ENCODE measurements at regions not wholly inside any gene's neighbourhood (a gene's known extent, or its start where the extent isn't known, plus 50 kb on each side); places are given as distances from the start of the nearest gene placed in this dataset.
"Not testable (repeated sequence)": the region's sequence is repeated elsewhere in the genome, so short reads cannot be mapped to it uniquely, and the experiment has no call there.

DNA sequence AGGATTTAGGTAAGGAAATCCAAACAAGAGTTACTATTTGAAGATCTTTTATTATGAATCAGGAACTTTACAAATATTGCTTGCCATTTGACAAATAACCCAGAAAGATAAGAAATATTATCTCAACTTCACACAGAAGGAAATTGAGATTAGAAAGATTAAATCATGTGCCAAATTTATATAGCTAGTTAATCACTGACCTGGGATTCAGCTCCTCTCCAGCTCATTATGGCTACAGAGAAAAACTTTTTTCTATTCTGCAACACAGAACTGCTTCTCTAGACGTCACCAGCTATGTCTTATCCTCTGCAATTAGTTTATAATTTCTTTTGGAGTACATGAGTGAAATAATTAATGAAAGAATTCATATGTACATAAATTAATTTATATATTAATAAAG, 86.3 kb upstream of the NOX4 start:
- intact Hi-C loops (cut with DNase I; ENCODE audit: low total_unique reads); DNase-seq; H3K27ac ChIP-seq; H3K9me3 ChIP-seq; H3K4me3 ChIP-seq; H3K36me3 ChIP-seq; H3K4me1 ChIP-seq; H3K27me3 ChIP-seq (replicated peaks in 1 of 7): not testable (repeated sequence)
- 45 to 72% (median 46%) methylated on average over 1 of the region's 1 CpG for WGBS, 5 donors

DNA sequence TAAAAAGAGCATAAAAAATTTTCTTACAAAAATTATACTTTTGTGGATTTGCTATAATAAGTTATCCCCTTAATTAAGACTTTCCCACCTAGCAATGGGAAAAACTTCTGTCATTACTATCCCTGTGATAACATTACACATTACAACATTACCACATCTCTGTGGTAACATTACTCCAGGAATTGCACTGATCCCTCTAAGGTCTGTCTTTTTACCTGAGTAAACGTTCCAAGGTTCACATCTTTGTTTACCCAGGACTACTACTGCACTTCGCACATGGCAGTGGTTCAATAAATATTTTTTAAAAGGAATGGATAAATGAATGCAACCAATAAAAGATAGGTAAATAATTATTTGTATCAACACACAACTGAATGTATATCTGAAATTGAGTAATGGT, 92.4 kb upstream of the NOX4 start:
- Histone ChIP-seq H3K4me3 (no peak overlapping the region), H3K27ac (no peak overlapping the region), H3K9me3 (no peaks in the 10 kb centered on the region), H3K4me1 (no peaks in the 10 kb centered on the region), H3K27me3 (replicated peaks in 1 of 7) (no peaks in the 10 kb centered on the region), H3K36me3 (no peaks in the 10 kb centered on the region)
- 65 to 90% (median 74%) methylated on average over 2 of the region's 2 CpGs for WGBS, 5 donors
- DNase-seq, result no peak
- intact Hi-C loops (cut with DNase I; ENCODE audit: low total_unique reads), result no loop called here
- no peak for TF ChIP-seq POLR2A (IDR thresholded peaks at IDR 0.05)
- TF ChIP-seq, protein P1, sequence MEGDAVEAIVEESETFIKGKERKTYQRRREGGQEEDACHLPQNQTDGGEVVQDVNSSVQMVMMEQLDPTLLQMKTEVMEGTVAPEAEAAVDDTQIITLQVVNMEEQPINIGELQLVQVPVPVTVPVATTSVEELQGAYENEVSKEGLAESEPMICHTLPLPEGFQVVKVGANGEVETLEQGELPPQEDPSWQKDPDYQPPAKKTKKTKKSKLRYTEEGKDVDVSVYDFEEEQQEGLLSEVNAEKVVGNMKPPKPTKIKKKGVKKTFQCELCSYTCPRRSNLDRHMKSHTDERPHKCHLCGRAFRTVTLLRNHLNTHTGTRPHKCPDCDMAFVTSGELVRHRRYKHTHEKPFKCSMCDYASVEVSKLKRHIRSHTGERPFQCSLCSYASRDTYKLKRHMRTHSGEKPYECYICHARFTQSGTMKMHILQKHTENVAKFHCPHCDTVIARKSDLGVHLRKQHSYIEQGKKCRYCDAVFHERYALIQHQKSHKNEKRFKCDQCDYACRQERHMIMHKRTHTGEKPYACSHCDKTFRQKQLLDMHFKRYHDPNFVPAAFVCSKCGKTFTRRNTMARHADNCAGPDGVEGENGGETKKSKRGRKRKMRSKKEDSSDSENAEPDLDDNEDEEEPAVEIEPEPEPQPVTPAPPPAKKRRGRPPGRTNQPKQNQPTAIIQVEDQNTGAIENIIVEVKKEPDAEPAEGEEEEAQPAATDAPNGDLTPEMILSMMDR (IDR thresholded peaks at IDR 0.05 in 8 of 11, conservative IDR thresholded peaks at IDR 0.05 in 3 of 11), result no peak
- TF ChIP-seq POLR2AphosphoS5 (IDR thresholded peaks at IDR 0.05), result no peak

DNA sequence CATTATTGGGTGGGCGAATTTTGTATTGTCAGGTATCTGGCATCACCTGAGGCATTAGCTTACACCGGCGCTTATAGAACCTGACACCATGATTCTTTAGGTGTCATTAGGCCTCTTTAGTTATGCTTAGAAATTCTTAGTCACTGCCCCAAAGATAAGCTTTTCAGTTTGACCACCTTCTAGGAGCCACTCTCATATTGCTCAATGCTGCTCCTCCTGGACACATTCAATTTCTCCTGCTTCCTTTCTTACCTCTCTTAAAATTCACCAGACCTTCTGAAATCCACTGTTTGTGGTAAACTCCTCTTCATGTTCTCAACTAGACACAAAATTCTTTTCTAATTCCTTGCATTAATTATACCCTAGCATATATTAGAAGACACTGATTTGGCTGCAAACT, 93.9 kb upstream of the NOX4 start:
- DNase-seq; intact Hi-C loops (cut with DNase I; ENCODE audit: low total_unique reads); H3K4me3 ChIP-seq; H3K27ac ChIP-seq; H3K36me3 ChIP-seq; H3K27me3 ChIP-seq (replicated peaks in 1 of 7); H3K4me1 ChIP-seq; H3K9me3 ChIP-seq: not testable (repeated sequence)
- WGBS, 5 donors, result 89 to 98% (median 93%) methylated on average over 3 of the region's 3 CpGs

DNA sequence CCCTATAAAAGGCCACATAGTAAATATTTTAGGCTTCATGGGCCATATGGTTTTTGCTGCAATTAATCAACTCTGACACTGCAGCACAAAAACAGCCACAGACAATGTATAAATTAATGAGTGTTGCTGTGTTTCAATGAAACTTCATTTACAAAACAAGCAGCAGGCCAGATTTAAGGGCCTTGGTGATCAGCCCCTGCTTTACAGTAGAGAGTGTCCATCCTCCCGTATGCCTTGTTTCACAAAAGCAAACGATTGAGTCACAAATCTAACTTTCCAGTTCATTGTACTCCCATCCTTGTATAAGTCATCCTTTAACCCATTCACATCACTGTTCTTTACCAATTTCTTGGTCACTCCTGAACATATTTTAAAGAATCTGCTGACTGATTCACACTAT, 94.3 kb upstream of the NOX4 start:
- H3K4me3 ChIP-seq; H3K9me3 ChIP-seq; H3K27me3 ChIP-seq (replicated peaks in 1 of 7); H3K27ac ChIP-seq; intact Hi-C loops (cut with DNase I; ENCODE audit: low total_unique reads); H3K36me3 ChIP-seq; DNase-seq; H3K4me1 ChIP-seq: not testable (repeated sequence)
- 70 to 90% (median 84%) methylated on average over 2 of the region's 2 CpGs for WGBS, 5 donors

DNA sequence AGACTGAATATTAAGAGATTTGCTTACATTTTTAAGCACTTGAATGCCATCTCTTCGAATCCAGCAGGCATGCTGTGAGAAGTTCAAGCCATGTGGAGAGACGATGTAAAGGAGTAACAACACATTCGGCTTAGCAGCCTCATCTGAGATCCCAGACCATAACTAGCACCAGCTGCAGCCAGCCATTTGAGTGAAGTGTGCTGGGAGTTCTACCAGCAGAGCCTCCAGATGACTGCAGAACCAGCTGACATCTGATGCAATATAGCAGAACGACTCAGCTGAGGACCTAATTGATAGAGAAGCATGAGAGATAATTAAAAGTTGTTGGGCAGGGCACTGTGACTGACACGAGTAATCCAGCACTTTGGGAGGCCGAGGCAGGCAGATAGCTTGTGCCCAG, 98.2 kb upstream of the NOX4 start:
- DNase-seq; H3K36me3 ChIP-seq; H3K9me3 ChIP-seq; H3K4me1 ChIP-seq; H3K27ac ChIP-seq; H3K4me3 ChIP-seq; intact Hi-C loops (cut with DNase I; ENCODE audit: low total_unique reads); H3K27me3 ChIP-seq (replicated peaks in 1 of 7): not testable (repeated sequence)
- WGBS, 5 donors, result 77 to 86% (median 83%) methylated on average over 6 of the region's 6 CpGs

DNA sequence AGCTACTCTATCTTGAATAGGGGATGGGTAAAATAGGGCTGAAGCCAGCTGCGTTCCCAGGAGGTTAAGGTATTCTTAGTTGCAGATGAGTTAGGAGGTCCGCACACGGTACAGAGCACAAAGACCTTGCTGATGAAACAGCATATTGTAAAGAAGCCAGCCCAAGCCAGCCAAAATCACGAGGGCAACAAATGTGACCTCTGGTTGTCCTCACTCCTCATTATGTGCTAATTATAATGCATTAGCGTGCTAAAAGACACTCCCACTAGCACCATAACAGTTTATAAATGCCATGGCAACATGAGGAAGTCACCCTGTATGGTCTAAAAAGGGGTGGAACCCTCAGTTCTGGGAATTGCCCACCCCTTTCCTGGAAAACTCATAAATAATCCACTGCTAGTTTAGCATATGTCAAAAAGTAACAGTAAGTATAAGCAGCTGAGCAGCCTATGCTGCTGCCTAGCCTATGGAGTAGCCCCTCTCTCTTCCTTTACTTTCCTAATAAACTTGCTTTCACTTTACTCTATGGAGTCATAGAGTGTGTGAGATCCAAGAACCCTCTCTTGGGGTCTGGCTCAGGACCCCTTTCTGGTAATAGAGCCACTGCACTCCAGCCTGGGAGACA, 98.9 kb upstream of the NOX4 start:
- intact Hi-C loops (cut with DNase I; ENCODE audit: low total_unique reads), result not testable (repeated sequence)

DNA sequence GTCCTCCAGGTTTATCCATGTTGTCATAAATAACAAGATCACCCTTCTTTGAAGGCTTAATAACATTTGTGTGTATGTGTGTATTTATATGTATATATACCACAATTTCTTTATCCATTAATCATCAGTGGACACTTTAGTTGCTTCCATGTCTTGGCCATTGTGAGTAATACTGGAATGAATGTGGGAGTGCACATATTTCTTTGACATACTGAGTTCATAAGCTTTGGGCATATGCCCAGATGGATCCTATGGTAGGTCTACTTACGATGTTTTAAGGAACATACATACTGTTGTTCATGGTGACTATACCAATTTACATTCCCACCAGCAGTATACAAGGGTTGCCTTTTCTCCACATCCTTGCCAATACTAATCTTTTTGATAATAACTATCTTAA, 108.8 kb upstream of the TRIM77 start:
- 74 to 100% (median 82%) methylated on average over 1 of the region's 1 CpG for WGBS, 5 donors
- H3K27me3 ChIP-seq (replicated peaks in 1 of 7); H3K27ac ChIP-seq; H3K4me3 ChIP-seq; H3K4me1 ChIP-seq; DNase-seq; H3K36me3 ChIP-seq; intact Hi-C loops (cut with DNase I; ENCODE audit: low total_unique reads): not testable (repeated sequence)
- peaks cover 0 to 15% (median 8%) of the 10 kb centered on the region in 8 donors for H3K9me3 ChIP-seq

More for the DNA sequence above, 98.9 kb upstream of the NOX4 start:
- not testable (repeated sequence) for H3K27me3 ChIP-seq (replicated peaks in 1 of 7); H3K27ac ChIP-seq; DNase-seq; H3K9me3 ChIP-seq; H3K4me1 ChIP-seq; H3K4me3 ChIP-seq; H3K36me3 ChIP-seq
- WGBS, 5 donors, result 72 to 82% (median 77%) methylated on average over 5 of the region's 5 CpGs
